ENCODE measurements at regions not wholly inside any gene's neighbourhood (a gene's known extent, or its start where the extent isn't known, plus 50 kb on each side); places are given as distances from the start of the nearest gene placed in this dataset.
"Not testable (repeated sequence)": the region's sequence is repeated elsewhere in the genome, so short reads cannot be mapped to it uniquely, and the experiment has no call there.

DNA sequence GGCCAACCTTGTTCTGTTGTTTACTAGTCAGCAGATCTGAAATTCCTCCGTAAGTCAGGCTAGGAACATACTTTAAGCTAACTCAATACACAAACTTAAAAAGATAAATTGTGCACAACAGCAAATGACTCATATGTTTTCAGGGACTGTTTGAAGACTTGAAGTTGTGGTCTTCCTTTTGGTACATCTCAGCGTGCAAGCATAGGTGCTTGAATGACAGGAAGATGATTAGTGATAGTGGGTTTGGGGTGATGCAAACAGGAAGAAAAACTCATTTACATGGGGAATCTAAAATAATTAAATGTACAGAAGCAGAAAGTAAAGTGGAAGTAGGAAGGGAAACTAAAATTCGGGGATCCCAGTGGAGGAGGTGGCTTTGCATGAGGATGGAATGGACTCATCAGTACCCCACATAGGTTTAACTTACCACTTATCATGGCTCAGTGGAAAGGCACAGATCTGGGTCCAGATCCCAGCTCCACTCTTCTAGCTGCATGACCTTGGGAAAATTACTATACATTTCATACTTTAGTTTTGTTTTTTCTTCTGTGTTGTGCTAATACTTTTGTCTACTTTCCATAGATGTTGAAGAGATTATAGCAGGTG is 122.3 kb downstream of the XCL2 start:
- FAIRE-seq: no peak
- no peak for DNase-seq (ENCODE audit: low spot score)

DNA sequence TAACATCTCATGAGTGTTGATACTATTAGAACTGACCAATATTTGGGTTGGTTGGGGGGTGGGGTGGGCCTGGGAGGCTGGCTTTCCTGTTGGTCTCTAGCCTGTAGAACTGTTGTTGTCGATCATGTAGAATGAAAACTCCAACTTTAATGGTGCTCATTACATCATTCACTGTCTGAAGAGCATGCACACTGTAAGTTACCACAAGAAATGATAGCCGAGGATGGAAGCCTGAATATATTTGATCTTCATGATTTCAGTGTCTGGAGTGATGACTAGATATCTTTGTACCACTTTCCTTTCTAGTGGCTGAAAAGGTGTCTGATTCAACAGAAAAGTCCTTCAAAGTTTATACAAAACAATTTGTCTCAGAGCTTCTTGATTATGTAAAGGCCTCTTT is 123.6 kb downstream of the XCL2 start:
- DNase-seq (ENCODE audit: low spot score) (no peak), FAIRE-seq (no peak)

DNA sequence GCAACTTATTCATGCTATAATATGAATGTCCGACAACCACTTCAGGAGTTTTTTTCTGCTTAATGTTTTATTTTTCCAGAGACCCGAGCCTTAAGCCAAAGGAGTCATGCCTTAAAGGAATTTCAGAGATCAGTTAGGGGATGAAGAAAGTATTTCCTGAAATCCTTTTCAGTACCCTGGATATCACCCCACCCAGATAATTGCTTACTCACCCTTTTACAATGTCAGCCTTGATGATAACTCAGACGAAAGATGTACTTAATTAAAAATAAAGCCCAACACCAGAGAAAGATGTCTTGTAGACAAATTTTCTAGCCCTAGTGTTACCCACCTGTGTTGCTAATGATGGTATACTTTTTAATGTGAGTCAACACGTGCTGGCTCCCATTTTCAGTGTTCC is 124.1 kb downstream of the XCL2 start:
- DNase-seq (ENCODE audit: low spot score): no peak

DNA sequence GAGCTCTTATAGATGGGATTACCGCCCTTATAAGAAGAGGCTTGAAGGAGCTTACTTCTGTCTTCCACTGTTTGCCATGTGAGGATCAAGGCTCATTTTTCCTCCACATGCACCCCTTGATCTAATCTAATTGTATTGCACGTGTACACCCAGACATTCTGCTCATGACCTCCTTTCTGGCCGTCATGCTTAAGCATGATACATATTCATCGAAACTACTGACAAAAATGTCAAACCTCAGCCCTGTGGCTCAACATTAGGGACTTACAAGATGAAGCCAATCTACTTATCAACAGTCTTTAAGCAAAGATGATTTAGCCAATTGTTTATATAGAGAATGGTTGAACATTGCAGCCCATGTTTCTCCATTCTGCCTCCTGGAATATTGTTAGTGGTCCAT is 127.6 kb downstream of the XCL2 start:
- DNase-seq (ENCODE audit: low spot score) (no peak), FAIRE-seq (no peak)

More for the DNA sequence above, 124.1 kb downstream of the XCL2 start:
- no peak for FAIRE-seq

DNA sequence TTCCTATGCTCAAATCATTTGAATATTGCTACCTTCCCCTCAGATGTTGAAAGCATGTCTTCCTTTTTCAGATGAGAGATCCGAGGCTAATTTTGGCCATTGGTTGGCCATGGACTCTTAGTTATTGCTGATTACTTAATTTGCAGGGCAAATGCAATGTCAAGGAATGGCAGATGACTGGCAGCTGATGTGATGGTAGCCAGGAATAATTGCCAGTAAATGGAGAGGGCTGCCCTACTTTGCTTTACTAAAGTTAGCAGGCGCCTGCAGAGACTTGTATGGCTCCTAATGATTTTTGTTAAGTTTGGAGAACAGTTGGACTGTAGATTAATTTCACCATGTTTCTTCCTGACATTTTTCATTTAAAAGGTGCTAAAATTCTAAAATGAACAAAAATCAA is 128.9 kb downstream of the XCL2 start:
- FAIRE-seq (no peak), DNase-seq (ENCODE audit: low spot score) (no peak)

DNA sequence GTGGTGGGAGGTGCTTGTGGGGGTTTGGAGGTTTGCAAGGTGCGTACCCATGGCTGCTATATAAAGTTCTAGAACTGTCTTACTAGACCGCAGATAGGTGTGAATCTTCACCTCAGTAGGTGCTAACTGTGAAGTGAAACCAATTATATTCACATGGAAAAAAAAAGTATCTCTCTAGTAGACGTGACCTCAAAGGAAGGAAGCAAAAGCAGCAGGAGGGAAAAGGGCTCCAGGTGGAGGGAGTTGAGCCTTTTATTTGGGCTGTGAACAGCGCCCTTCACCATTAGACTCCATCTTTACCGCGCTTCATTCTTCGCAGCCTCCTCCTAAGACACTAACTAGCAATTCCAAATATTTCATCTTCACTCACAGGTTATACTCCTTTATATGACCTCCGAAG is 129.8 kb downstream of the TBX19 start:
- FAIRE-seq (no peak), DNase-seq (ENCODE audit: low spot score) (no peak)

DNA sequence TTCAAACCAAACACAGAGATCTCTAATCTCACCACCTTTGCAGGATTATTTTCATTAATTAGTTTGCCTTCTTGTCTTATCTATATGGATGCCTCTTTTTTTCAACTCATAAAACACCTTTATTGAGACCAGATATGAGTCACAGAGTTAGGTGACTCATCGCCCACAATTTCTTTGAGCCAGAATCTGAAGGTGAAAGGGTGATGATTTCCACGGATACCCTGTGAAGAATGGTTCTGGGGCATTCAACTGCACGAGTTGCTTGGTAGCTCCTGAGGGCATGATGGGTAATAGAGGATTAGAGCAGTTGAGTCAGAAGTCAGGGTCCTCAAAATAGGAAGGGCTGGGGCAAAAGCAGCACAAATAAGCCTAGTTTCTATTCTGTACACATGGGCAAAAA is 128.2 kb downstream of the TBX19 start:
- FAIRE-seq (peak; percentile 68), DNase-seq (ENCODE audit: low spot score) (peak; percentile 76)

DNA sequence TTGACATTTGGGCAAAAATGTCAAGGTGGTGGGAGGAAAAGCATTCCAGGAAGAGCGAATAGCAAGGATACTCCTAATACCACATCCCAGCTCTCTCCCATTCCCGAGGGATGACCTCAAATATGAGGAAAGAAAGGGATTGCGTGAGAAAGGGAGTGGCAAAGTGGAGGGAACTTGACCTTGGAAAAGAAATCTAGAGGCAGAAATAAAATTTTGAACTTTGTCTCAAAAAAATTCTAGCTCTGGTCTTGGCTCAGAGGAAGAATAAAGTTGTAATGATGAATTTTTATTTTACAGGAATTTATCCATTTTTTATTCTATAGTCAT is 127.8 kb downstream of the TBX19 start:
- no peak for FAIRE-seq
- peak; percentile 21 for DNase-seq (ENCODE audit: low spot score)

DNA sequence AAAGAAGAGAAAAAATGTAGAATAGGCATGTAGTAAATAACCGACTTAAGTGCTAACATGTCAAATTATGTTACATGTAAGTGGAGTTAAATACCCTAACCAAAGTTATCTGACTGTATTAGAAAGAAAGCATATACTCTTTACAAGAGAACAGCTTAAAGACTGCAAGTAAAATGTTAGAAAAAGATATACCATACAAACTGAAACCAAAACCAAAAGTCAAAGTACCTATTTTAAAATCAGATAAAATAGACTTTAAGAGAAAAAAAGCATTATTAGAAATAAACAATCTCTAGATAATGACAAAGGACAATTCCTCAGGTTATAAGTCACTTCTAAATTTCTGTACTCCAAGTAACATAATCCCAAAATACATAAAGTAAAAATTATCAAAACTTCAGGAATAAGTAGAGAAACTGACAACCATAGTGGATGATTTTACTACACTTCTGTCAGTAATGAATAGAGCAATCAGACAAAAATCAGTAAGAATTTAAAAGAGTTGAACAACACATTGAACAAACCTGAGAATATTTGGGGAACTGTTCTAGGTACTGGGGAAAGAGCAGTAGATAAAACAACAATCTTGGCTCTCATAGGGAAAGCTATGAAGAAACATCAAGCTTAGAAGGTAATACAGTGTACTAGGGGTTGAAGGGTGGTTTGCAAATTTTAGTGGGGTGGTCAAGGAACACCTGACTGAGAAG is 127.3 kb downstream of the TBX19 start:
- FAIRE-seq: no peak
- DNase-seq (ENCODE audit: low spot score): no peak

DNA sequence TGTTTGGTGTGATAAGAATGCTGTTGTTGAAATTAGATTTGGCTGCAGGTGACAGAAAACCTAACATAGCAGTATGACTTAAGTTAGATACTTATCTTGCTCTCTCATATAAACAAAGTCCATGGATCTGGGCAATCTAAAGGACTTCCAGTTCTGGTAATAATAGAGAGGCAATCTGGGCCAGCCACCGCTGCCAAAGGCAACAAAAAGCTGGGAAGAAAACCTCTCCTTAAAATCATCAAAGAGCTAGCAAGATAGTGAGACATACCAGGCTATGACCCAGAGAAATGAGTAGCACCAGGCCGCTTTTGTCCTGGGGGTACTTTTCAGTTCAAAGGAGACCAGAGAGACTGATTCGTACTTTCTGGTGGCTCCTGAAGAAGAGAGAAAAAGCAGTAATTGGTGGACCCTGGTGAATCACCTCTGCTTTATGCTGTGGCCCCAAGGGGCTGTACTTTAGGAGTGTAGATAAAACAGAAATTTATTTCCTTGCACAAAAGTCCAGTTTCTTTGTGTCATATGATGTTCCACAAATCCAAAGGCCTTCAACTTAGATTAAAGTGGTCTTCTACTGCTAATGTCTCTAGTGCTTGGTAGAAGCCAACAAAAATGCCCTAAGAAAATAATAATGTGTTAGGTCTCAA is 125.4 kb downstream of the TBX19 start:
- no peak for FAIRE-seq
- DNase-seq (ENCODE audit: low spot score): no peak

DNA sequence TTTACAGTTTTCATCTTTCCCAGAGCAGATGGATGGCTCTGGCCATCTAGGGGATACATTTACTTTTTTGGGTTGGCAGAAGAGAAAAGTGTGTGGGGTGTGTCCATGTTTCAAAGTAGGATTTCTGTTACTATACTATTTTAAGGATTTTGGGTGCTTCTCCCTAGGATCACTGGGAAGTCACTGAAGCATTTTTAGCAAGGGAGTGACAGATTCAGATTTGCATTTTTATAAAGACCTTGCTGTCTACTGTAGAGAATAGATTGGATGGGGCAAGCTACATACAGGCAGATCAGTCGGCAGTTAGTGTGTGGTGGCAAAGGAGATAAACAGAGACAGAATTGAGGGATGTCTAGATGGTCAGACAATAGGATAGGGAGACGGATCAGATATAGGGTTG is 122.5 kb downstream of the TBX19 start:
- DNase-seq (ENCODE audit: low spot score): no peak
- no peak for FAIRE-seq

DNA sequence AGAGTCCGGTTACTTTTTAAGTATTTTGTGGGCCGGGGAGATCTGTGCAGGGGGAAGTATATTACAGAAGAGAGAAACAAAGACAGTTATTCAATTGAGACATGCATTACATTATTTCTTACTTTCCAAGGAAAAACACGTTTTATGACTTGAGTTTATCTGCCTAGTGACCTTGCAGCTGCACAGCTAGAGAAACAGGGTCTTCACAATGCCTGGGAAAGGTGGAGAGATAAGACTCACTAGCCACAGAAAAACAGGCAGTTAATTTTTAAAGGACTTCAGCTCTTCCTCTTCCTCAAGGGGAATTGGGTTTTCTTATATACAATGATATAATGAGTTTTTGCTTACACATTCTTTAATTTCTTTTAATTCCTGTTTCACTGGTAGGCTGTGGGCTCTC is 121.8 kb downstream of the TBX19 start:
- not testable (repeated sequence) for DNase-seq (ENCODE audit: low spot score); FAIRE-seq

DNA sequence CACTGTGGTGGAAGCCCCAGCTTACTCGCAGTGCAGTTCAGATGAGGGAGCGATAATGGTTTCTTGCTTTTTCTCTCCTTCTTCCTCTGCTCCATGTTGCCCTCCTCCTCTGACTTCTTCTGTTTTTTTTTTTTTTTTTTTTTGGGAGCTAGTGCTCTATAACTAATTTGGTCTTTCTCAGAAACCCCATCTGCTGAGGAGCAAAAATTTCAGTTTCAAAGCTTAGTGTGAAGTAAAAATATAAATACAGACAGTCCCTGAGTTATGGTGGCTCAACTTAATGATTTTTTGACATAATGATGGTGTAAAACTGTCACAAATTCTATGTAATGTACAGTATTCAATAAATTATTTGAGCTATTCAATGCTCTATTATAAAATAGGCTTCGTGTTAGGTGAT is 120.7 kb downstream of the TBX19 start:
- no peak for DNase-seq (ENCODE audit: low spot score)
- no peak for FAIRE-seq

DNA sequence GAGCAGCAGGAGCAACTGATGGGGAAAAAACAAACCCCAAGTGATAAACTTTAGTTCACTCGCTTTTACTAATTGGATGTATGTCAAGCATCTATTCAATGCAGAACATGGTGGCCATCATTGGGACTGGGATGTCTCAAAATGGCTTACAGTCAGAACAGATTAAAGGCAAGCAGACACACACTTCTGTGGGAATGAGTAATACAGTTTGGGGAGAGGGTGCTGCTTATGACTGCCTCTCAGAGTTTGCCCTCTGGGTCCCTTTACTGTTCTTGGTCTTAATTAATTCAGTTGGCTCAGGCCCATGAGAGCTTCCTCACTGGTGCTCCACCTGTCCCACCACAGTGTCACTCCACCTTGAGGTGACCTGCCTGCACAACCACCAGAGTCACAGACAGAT is 119.5 kb downstream of the TBX19 start:
- DNase-seq (ENCODE audit: low spot score) (no peak), FAIRE-seq (no peak)

DNA sequence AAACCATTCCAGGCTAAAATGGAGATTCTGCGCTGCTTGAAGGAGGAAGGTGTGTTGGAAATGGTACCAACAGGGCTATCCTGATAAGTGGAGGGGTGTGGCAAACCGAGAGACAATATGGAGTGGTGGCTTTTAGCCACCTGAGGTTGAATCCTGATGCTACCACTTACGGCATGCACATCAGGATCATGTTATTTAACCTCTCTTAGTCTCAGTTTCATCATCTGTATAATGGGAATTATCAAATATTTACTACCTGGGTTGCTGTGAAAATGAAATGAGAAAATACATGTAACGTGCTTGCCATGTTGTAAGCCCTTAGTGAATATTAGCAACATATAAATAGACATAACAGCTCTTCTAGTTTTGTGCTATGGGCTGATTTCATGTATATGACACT is 117.1 kb downstream of the TBX19 start:
- FAIRE-seq: no peak
- no peak for DNase-seq (ENCODE audit: low spot score)

DNA sequence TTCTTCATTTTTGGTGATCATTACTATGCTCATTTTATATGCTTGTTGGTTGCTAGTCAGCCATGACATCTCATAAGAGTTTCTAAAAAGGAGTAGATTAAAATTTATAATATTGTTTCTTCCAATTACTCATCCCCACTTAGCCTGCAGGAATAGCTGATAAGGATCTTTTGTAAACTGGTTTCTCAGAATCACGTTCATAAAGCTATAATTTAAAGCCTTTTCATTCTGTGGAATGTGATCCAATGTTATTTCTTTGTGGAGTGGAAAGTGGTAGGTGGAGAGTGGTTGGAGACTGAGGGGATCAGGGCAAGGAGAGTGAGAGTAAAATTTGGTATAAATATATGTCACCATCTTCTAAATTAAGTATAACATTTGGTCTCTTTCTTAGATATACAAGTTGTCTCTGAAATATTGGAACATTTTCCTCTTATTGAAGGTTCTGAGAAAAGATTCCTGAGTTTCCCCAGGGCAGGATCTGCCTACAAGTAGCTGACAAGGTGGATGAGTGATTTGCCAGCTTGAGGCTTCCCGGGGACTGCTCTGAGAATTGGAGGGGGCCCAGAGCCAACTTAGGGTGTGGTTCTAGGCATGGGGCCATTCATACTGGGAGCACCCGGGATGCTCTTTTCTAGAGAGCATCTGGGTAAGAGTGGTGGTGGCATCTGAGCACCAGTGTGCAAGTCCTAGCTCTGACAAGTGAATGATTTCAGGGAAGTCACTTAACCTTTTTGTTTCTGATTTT is 116.4 kb downstream of the TBX19 start:
- DNase-seq (ENCODE audit: low spot score): no peak
- FAIRE-seq: no peak

DNA sequence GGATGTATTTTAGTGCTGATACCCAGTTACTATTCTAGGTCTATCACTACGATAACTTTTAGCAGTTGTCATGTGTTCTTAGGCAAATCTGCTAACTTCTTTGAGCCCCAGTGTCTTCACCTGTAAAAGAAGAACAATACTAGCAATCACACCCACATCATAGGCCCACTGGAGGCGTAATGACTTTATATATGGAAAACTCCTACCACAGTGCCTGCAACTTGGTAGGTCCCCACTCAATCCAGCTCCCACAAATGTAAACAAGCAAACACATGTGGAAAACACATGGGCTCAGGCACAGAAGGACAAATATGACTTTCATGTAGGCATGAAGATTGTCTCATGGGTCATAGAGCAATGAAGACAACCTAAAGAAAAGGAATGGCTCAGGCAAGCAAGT is 115.8 kb downstream of the TBX19 start:
- FAIRE-seq (no peak), DNase-seq (ENCODE audit: low spot score) (no peak)

DNA sequence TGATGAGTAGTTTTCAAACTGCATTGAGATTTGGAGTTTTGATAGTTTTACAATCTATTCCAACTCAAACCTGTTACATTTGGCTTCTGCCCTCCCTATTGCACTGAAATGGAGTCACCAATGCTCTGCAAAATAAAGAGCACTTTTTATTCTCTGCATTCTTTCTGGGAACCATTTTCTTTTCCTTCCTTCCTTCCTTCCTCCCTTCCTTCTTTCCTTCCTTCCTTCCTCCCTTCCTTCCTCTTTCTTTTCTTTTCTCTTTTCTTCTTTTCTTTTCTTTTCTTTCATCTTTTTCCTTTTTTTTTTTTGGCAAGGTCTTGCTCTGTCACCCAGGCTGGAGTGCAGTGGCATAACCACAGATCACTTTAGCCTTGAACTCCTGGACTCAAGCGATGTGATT is 114.2 kb downstream of the TBX19 start:
- no peak for DNase-seq (ENCODE audit: low spot score)
- FAIRE-seq: no peak

DNA sequence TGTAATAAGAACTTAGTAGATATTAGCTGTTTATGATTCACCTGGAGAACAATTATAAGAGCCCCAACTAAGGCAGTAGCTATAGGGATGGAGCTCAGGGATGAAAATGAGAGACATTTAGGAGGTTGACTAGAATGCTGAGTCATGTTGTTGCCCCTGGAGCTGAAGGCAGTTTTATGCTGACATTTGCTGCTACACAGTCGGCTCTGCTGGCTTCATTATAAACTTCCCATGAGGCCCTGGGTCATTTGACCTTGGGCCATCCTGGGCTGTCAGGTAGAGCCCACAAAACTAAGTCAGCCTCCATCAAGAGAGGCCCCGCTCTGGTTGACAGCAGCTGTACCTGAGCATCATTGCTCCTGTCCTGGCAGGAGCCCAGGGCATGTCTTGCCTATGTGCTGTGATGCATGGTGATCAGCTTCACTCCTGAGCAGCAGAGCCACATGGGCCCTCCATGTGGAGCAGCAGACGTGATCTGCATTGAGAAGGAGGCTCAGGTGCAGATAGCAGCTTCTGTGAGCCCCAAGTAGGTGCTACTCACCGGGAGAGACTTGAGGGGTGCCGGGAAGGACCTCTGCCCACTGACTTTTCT is 112.4 kb downstream of the TBX19 start:
- FAIRE-seq (no peak), DNase-seq (ENCODE audit: low spot score) (no peak)

DNA sequence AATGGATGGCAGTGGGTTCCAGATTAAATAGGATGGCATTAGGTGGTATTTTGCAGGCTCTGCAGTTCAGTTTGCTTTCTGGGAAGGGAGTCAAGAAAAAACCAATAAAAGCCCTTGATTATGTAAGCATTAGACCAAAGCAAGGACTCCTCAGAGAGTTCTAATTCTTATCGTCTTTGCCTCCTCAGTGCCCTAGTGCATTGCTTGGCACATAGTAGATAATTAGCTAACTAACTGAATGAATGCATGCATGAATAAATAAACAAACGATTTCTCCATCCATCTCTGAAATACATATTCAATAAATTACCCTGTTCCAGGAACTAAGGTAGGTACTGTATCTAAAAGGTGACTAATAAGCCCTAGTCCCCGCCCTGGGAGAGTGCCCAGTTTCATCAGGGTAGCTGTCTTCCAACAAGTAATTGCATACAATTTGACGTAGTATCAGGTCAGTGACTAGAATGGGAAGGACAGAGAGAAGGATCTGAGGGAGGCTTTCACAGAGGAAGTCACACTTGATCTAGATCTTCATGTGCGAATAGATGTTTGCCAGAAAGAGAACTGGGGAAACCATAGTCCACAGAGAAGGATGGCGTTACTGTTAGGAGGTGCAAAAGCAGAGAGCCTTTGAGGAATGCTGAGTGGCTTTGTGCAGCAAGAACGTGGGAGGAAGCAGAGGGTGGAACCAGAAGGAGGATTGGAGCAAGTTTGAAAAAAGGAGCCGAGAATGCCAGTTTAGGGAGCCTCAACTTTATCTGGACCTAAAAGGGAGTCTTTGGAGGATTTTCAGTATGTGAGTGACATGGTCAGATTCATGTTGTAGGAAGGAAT is 111.4 kb downstream of the TBX19 start:
- no peak for FAIRE-seq

DNA sequence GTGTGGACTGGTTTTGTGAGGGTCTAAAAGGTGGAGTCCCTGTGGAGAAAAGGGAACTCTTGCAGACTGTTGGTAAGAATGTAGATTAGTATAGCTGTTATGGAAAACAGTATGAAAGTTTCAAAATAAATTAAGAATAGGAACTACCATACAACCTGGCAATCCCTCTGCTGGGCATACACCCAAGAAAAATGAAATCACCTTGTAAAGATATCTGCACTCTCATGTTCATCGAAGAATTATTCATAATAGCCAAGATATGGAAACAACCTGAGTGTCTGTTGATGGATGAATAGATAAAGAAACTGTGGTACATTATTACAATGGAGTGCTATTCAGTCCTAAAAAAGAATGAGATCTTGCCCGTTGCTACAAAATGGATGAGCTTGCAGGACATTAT is 109.6 kb downstream of the TBX19 start:
- DNase-seq (ENCODE audit: low spot score): no peak
- no peak for FAIRE-seq

More for the DNA sequence above, 111.4 kb downstream of the TBX19 start:
- no peak for DNase-seq (ENCODE audit: low spot score)
